AG08396 (cell line): ENCODE measurements at regions not wholly inside any gene's neighbourhood (a gene's known extent, or its start where the extent isn't known, plus 50 kb on each side); places are given as distances from the start of the nearest gene placed in this dataset.

ENCODE experiments used
- DNase-seq: peaks from one replicate; pipeline ENCODE4 v3.0.0; 2012; ENCODE audit warnings: low spot score, mixed read lengths

- DNase-seq = no peak
These were observed 308.8 kb upstream of the ADAMTS16 start for GRCh38 chr5:4831325-4831724.

GRCh38 chr5:4832471-4832870 lies 307.7 kb upstream of the ADAMTS16 start:
- DNase-seq = no peak

GRCh38 chr5:4833104-4833738 lies 306.9 kb upstream of the ADAMTS16 start:
- DNase-seq = no peak

- no peak for DNase-seq
These were observed 302.6 kb upstream of the ADAMTS16 start for GRCh38 chr5:4837489-4838058.

GRCh38 chr5:4845221-4845620 lies 294.9 kb upstream of the ADAMTS16 start:
- DNase-seq = no peak

- no peak for DNase-seq
These were observed 292.4 kb upstream of the ADAMTS16 start for GRCh38 chr5:4847766-4848165.

GRCh38 chr5:4855036-4855435 lies 285.1 kb upstream of the ADAMTS16 start:
- DNase-seq = no peak

- DNase-seq = no peak
These were observed 284.2 kb upstream of the ADAMTS16 start for GRCh38 chr5:4855880-4856279.

- DNase-seq = no peak
These were observed 282.4 kb upstream of the ADAMTS16 start for GRCh38 chr5:4857761-4858160.

GRCh38 chr5:4859500-4860235 lies 280.5 kb upstream of the ADAMTS16 start:
- DNase-seq = no peak

GRCh38 chr5:4860631-4861030 lies 279.5 kb upstream of the ADAMTS16 start:
- DNase-seq = no peak

- peak; percentile 41 for DNase-seq
These were observed 277.6 kb upstream of the ADAMTS16 start for GRCh38 chr5:4862500-4862899.

- DNase-seq = no peak
These were observed 273.9 kb upstream of the ADAMTS16 start for GRCh38 chr5:4866131-4866659.

- no peak for DNase-seq
These were observed 273.3 kb upstream of the ADAMTS16 start for GRCh38 chr5:4866817-4867216.

GRCh38 chr5:4868140-4868735 lies 271.9 kb upstream of the ADAMTS16 start:
- peak; percentile 50 for DNase-seq

- DNase-seq = no peak
These were observed 266.5 kb upstream of the ADAMTS16 start for GRCh38 chr5:4873652-4874051.

- DNase-seq = no peak
These were observed 266.0 kb upstream of the ADAMTS16 start for GRCh38 chr5:4874097-4874496.

- no peak for DNase-seq
These were observed 264.2 kb upstream of the ADAMTS16 start for GRCh38 chr5:4875942-4876341.

- no peak for DNase-seq
These were observed 263.3 kb upstream of the ADAMTS16 start for GRCh38 chr5:4876804-4877203.

GRCh38 chr5:4877579-4877978 lies 262.6 kb upstream of the ADAMTS16 start:
- DNase-seq = no peak

GRCh38 chr5:4879075-4879474 lies 261.1 kb upstream of the ADAMTS16 start:
- no peak for DNase-seq

GRCh38 chr5:4879693-4880303 lies 260.3 kb upstream of the ADAMTS16 start:
- peak; percentile 58 for DNase-seq
